Hepatocyte (in vitro differentiated cells): ENCODE measurements at regions not wholly inside any gene's neighbourhood (a gene's known extent, or its start where the extent isn't known, plus 50 kb on each side); places are given as distances from the start of the nearest gene placed in this dataset.

Source experiments
- DNase-seq: peaks from one replicate; pipeline ENCODE4 v3.0.0-alpha.2; 2016; ENCODE audit warnings: low spot score
- H2AFZ ChIP-seq: fragments of 200-600 bp; sonication (generic); 2 replicates; pipeline ENCODE4 v1.6.0; 2016; ENCODE audit warnings: antibody characterized with exemption, mild to moderate bottlenecking
- H3K27ac ChIP-seq: fragments of 200-600 bp; sonication (generic); 2 replicates; pipeline ENCODE4 v1.5.1; 2016; ENCODE audit warnings: mild to moderate bottlenecking
- H3K27me3 ChIP-seq: fragments of 200-600 bp; sonication (generic); 2 replicates; pipeline ENCODE4 v1.6.1; 2016
- H3K36me3 ChIP-seq: fragments of 200-600 bp; sonication (generic); replicated peaks from 2 replicates; pipeline ENCODE4 v1.5.1; 2016; ENCODE audit warnings: low read depth; ENCODE audit not compliant: insufficient read depth
- H3K4me1 ChIP-seq: fragments of 200-600 bp; sonication (generic); 2 replicates; pipeline ENCODE4 v1.5.1; 2016; ENCODE audit warnings: mild to moderate bottlenecking, moderate library complexity; ENCODE audit not compliant: insufficient read depth
- H3K4me2 ChIP-seq: fragments of 200-600 bp; sonication (generic); 2 replicates; pipeline ENCODE4 v1.6.0; 2016
- H3K4me3 ChIP-seq: fragments of 200-600 bp; sonication (generic); 2 replicates; pipeline ENCODE4 v1.5.1; 2016; ENCODE audit warnings: mild to moderate bottlenecking
- H3K79me2 ChIP-seq: fragments of 200-600 bp; sonication (generic); 2 replicates; pipeline ENCODE4 v1.6.0; 2017; ENCODE audit warnings: mild to moderate bottlenecking
- H3K9me2 ChIP-seq: fragments of 200-600 bp; sonication (generic); replicated peaks from 2 replicates; pipeline ENCODE4 v1.6.0; 2017; ENCODE audit warnings: mild to moderate bottlenecking; ENCODE audit not compliant: insufficient read depth
- H3K9me3 ChIP-seq: fragments of 200-600 bp; sonication (generic); 2 replicates; pipeline ENCODE4 v1.5.1; 2016; ENCODE audit warnings: low read depth, mild to moderate bottlenecking
- H4K20me1 ChIP-seq: fragments of 200-600 bp; sonication (generic); 2 replicates; pipeline ENCODE4 v1.6.0; 2016; ENCODE audit warnings: mild to moderate bottlenecking; ENCODE audit not compliant: insufficient read depth, poor library complexity, severe bottlenecking
- CTCF ChIP-seq: fragments of 200-600 bp; sonication (generic); IDR thresholded peaks from 2 replicates; pipeline ENCODE4 v1.5.1; 2016; ENCODE audit warnings: antibody characterized with exemption, mild to moderate bottlenecking; ENCODE audit not compliant: poor library complexity
- EZH2 ChIP-seq: fragments of 200-600 bp; sonication (generic); IDR thresholded peaks from 2 replicates; pipeline ENCODE4 v1.6.1; 2016; ENCODE audit warnings: antibody characterized with exemption, mild to moderate bottlenecking, borderline replicate concordance
- EZH2phosphoT487 ChIP-seq: fragments of 200-600 bp; sonication (generic); IDR thresholded peaks from one replicate; pipeline ENCODE4 v1.6.1; 2018; ENCODE audit warnings: antibody characterized with exemption, mild to moderate bottlenecking, low read depth, moderate library complexity; ENCODE audit not compliant: unreplicated experiment, severe bottlenecking
- WGBS: methylation state at CpG from one replicate; pipeline ENCODE4 v1.1.6; 2016; ENCODE audit warnings: low lambda C conversion rate; ENCODE audit errors: missing lambda C conversion rate; 5-methylcytosine and 5-hydroxymethylcytosine counted together

GRCh38 chr4:174100910-174101309 is 182.6 kb downstream of the FBXO8 start:
- Histone ChIP-seq H3K79me2 (no peaks in the 10 kb centered on the region), H3K4me1 (no peaks in the 10 kb centered on the region), H3K27ac (no peak overlapping the region), H3K9me3 (no peaks in the 10 kb centered on the region), H3K4me2 (no peak overlapping the region), H4K20me1 (no peaks in the 10 kb centered on the region), H3K27me3 (no peaks in the 10 kb centered on the region), H3K36me3 (no peaks in the 10 kb centered on the region), H2AFZ (no peak overlapping the region), H3K9me2 (no peaks in the 10 kb centered on the region), H3K4me3 (no peak overlapping the region)
- no peak for DNase-seq
- 99% methylated on average over 2 of the region's 2 CpGs for WGBS
- TF ChIP-seq EZH2 (no peak), EZH2phosphoT487 (no peak), CTCF (no peak)

- H3K4me1 ChIP-seq, result no peaks in the 10 kb centered on the region
- no peak for DNase-seq
These were observed 183.8 kb downstream of the FBXO8 start for GRCh38 chr4:174099712-174100111.

DNA sequence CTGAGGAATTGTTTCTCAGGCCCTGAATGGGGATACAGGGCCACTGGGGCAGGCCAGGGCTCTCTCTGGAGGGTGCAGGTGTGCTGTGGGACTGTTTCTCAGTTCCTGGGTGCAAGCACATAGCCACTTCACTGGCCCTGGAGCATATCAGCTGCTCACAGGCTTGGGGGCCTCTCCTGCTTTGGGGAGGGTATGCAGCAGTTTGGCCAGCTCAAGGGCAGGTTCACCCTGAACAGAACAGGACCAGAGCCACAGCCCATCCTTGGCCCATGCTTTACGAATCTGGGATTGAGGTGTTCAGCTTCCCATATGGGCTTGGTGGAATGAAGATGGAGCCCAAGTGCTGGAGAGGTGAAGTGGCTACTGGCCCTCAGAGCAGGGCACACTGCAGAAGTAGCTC is 186.5 kb downstream of the FBXO8 start:
- no peaks in the 10 kb centered on the region for H3K9me3 ChIP-seq
- H3K27me3 ChIP-seq, result no peaks in the 10 kb centered on the region
- H3K27ac ChIP-seq, result no peak overlapping the region
- H4K20me1 ChIP-seq, result no peaks in the 10 kb centered on the region
- H3K4me1 ChIP-seq, result no peaks in the 10 kb centered on the region
- no peak for DNase-seq
- no peak overlapping the region for H3K4me3 ChIP-seq
- no peaks in the 10 kb centered on the region for H3K79me2 ChIP-seq
- H2AFZ ChIP-seq, result no peak overlapping the region
- H3K36me3 ChIP-seq, result no peaks in the 10 kb centered on the region
- TF ChIP-seq EZH2phosphoT487 (no peak), CTCF (no peak), EZH2 (no peak)
- no peaks in the 10 kb centered on the region for H3K9me2 ChIP-seq
- no peak overlapping the region for H3K4me2 ChIP-seq
- WGBS, result 100% methylated on average over 1 of the region's 1 CpG

More at GRCh38 chr4:174099712-174100111, 183.8 kb downstream of the FBXO8 start:
- no peaks in the 10 kb centered on the region for H3K27me3 ChIP-seq
- H3K4me2 ChIP-seq, result no peak overlapping the region
- no peaks in the 10 kb centered on the region for H3K9me3 ChIP-seq
- no peak overlapping the region for H3K4me3 ChIP-seq
- no peak overlapping the region for H2AFZ ChIP-seq
- H3K36me3 ChIP-seq, result no peaks in the 10 kb centered on the region
- H3K9me2 ChIP-seq, result no peaks in the 10 kb centered on the region
- no peaks in the 10 kb centered on the region for H3K79me2 ChIP-seq
- no peak for TF ChIP-seq EZH2phosphoT487
- TF ChIP-seq EZH2, result no peak
- no peak for TF ChIP-seq CTCF
- H4K20me1 ChIP-seq, result no peaks in the 10 kb centered on the region
- no peak overlapping the region for H3K27ac ChIP-seq

DNA sequence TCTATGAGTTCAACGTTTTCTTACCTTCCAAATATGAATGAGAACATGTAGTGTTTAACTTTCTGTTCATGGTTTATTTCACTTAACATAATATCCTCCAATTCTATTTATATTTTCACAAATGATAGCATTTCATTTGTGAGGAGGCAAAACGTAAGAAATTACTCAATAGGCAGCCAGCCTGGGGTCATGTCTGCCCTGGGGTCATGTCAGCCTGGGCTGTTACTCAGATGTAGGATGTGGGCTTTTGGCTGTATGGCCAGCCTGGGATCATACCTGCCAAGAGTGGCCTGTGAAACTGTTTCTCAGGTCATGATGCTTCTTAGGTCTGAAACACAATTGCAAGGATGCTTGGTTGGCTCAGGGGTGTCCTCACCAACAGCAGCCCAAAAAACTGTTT is 187.0 kb downstream of the FBXO8 start:
- no peak for DNase-seq
- Histone ChIP-seq H3K36me3 (no peaks in the 10 kb centered on the region), H3K9me3 (no peaks in the 10 kb centered on the region), H3K4me2 (no peak overlapping the region), H3K27me3 (no peaks in the 10 kb centered on the region), H3K27ac (no peak overlapping the region), H3K9me2 (no peaks in the 10 kb centered on the region), H3K4me3 (no peak overlapping the region), H2AFZ (no peak overlapping the region), H4K20me1 (no peaks in the 10 kb centered on the region), H3K4me1 (no peaks in the 10 kb centered on the region), H3K79me2 (no peaks in the 10 kb centered on the region)
- WGBS, result 74% methylated on average over 2 of the region's 2 CpGs
- no peak for TF ChIP-seq EZH2
- no peak for TF ChIP-seq CTCF
- no peak for TF ChIP-seq EZH2phosphoT487
